ENCODE measurements at regions not wholly inside any gene's neighbourhood (a gene's known extent, or its start where the extent isn't known, plus 50 kb on each side); places are given as distances from the start of the nearest gene placed in this dataset.

- peaks cover 0 to 2% of the 10 kb centered on the region in 2 donors for H3K36me3 ChIP-seq (replicated peaks in 1 of 2; ENCODE audit: control insufficient read depth in 2 of 2, insufficient read depth in 2 of 2, low read length in 2 of 2)
- no peak overlapping the region for H4K8ac ChIP-seq (ENCODE audit: low read depth, low read length)
- no peak overlapping the region for H3K14ac ChIP-seq (ENCODE audit: low read length)
- peak overlapping the region; percentile 49 for H2BK5ac ChIP-seq (ENCODE audit: low read length)
- no peak overlapping the region for H3K23ac ChIP-seq (ENCODE audit: low read depth, low read length, poor library complexity)
- peaks cover 0 to 17% of the 10 kb centered on the region in 2 donors for H3K4me1 ChIP-seq (ENCODE audit: control insufficient read depth in 2 of 2, insufficient read depth in 1 of 2, low read depth in 1 of 2, low read length in 2 of 2)
- peak overlapping the region; percentile 22 for H2BK120ac ChIP-seq (ENCODE audit: low read depth, low read length)
- H2BK15ac ChIP-seq (ENCODE audit: low read length), result no peak overlapping the region
- no peak overlapping the region for H3K4ac ChIP-seq (ENCODE audit: low read length)
- H4K91ac ChIP-seq (ENCODE audit: low read depth, low read length, poor library complexity), result no peak overlapping the region
- no peak overlapping the region for H2BK12ac ChIP-seq (ENCODE audit: low read length)
- no peak overlapping the region for H2AFZ ChIP-seq (ENCODE audit: low read length)
- no peak overlapping the region for H3K27ac ChIP-seq (replicated peaks; ENCODE audit: low read length)
- no peaks in the 10 kb centered on the region for H3K79me1 ChIP-seq (ENCODE audit: low read depth, low read length)
- peak overlapping the region; percentile 39 for H3K18ac ChIP-seq (ENCODE audit: low read length)
- H3K9ac ChIP-seq (ENCODE audit: low read depth, low read length, poor library complexity), result no peak overlapping the region
- peaks cover 0 to 2% (median 0%) of the 10 kb centered on the region in 3 experiments for H3K27me3 ChIP-seq (ENCODE audit: control insufficient read depth in 3 of 3, insufficient read depth in 3 of 3, low read depth in 1 of 3, low read length in 3 of 3)
- peak overlapping the region; percentile 53 for H2AK5ac ChIP-seq (ENCODE audit: low read depth, low read length)
- DNase-seq (ENCODE audit: low spot score), result no peak
- no peaks in the 10 kb centered on the region for H3K9me3 ChIP-seq (replicated peaks in 1 of 2; ENCODE audit: control insufficient read depth in 2 of 2, insufficient read depth in 1 of 2, low read depth in 1 of 2, low read length in 2 of 2)
- WGBS, 2 donors (ENCODE audit: extremely low coverage in 2 of 2, insufficient read length in 2 of 2, insufficient replicate concordance in 1 of 2), result no CpG with 5 or more reads among the region's 6 CpGs
- no peak overlapping the region for H3K4me2 ChIP-seq (ENCODE audit: insufficient read depth, low read length, poor library complexity, severe bottlenecking)
- H3K4me3 ChIP-seq (ENCODE audit: low read length in 2 of 2), result no peak overlapping the region
These were observed 171.2 kb downstream of the WSCD1 start for GRCh38 chr17:6241381-6241780.

GRCh38 chr17:6240601-6241000, 170.4 kb downstream of the WSCD1 start:
- Histone ChIP-seq H3K27me3 (ENCODE audit: control insufficient read depth in 3 of 3, insufficient read depth in 3 of 3, low read depth in 1 of 3, low read length in 3 of 3) (peaks cover 0 to 2% (median 0%) of the 10 kb centered on the region in 3 experiments), H3K9ac (ENCODE audit: low read depth, low read length, poor library complexity) (no peak overlapping the region), H3K18ac (ENCODE audit: low read length) (peak overlapping the region; percentile 50), H2AFZ (ENCODE audit: low read length) (no peak overlapping the region), H3K14ac (ENCODE audit: low read length) (no peak overlapping the region), H4K8ac (ENCODE audit: low read depth, low read length) (no peak overlapping the region), H3K4me1 (ENCODE audit: control insufficient read depth in 2 of 2, insufficient read depth in 1 of 2, low read depth in 1 of 2, low read length in 2 of 2) (peaks cover 0 to 17% of the 10 kb centered on the region in 2 donors), H3K79me1 (ENCODE audit: low read depth, low read length) (no peaks in the 10 kb centered on the region), H3K4me3 (ENCODE audit: low read length in 2 of 2) (no peak overlapping the region), H2BK120ac (ENCODE audit: low read depth, low read length) (no peak overlapping the region), H2BK5ac (ENCODE audit: low read length) (peak overlapping the region; percentile 49), H3K4me2 (ENCODE audit: insufficient read depth, low read length, poor library complexity, severe bottlenecking) (no peak overlapping the region), H2BK12ac (ENCODE audit: low read length) (no peak overlapping the region), H4K91ac (ENCODE audit: low read depth, low read length, poor library complexity) (peak overlapping the region; percentile 34), H3K27ac (replicated peaks; ENCODE audit: low read length) (no peak overlapping the region), H3K4ac (ENCODE audit: low read length) (no peak overlapping the region), H2AK5ac (ENCODE audit: low read depth, low read length) (no peak overlapping the region), H3K9me3 (replicated peaks in 1 of 2; ENCODE audit: control insufficient read depth in 2 of 2, insufficient read depth in 1 of 2, low read depth in 1 of 2, low read length in 2 of 2) (no peaks in the 10 kb centered on the region), H3K23ac (ENCODE audit: low read depth, low read length, poor library complexity) (no peak overlapping the region), H2BK15ac (ENCODE audit: low read length) (peak overlapping the region; percentile 15), H3K36me3 (replicated peaks in 1 of 2; ENCODE audit: control insufficient read depth in 2 of 2, insufficient read depth in 2 of 2, low read length in 2 of 2) (peaks cover 0 to 2% of the 10 kb centered on the region in 2 donors)
- DNase-seq (ENCODE audit: low spot score), result no peak
- WGBS, 2 donors (ENCODE audit: extremely low coverage in 2 of 2, insufficient read length in 2 of 2, insufficient replicate concordance in 1 of 2), result no CpG with 5 or more reads among the region's 10 CpGs

- H3K4ac ChIP-seq (ENCODE audit: low read length), result no peak overlapping the region
- H4K91ac ChIP-seq (ENCODE audit: low read depth, low read length, poor library complexity), result no peak overlapping the region
- no peaks in the 10 kb centered on the region for H3K9me3 ChIP-seq (replicated peaks in 1 of 2; ENCODE audit: control insufficient read depth in 2 of 2, insufficient read depth in 1 of 2, low read depth in 1 of 2, low read length in 2 of 2)
- H2BK5ac ChIP-seq (ENCODE audit: low read length), result no peak overlapping the region
- H3K79me1 ChIP-seq (ENCODE audit: low read depth, low read length), result no peaks in the 10 kb centered on the region
- peaks cover 0 to 17% of the 10 kb centered on the region in 2 donors for H3K4me1 ChIP-seq (ENCODE audit: control insufficient read depth in 2 of 2, insufficient read depth in 1 of 2, low read depth in 1 of 2, low read length in 2 of 2)
- no peak overlapping the region for H3K14ac ChIP-seq (ENCODE audit: low read length)
- no peak overlapping the region for H4K8ac ChIP-seq (ENCODE audit: low read depth, low read length)
- no peak for DNase-seq (ENCODE audit: low spot score)
- H2BK15ac ChIP-seq (ENCODE audit: low read length), result peak overlapping the region; percentile 97
- H2BK120ac ChIP-seq (ENCODE audit: low read depth, low read length), result no peak overlapping the region
- H3K9ac ChIP-seq (ENCODE audit: low read depth, low read length, poor library complexity), result no peak overlapping the region
- H2AFZ ChIP-seq (ENCODE audit: low read length), result no peak overlapping the region
- no peak overlapping the region for H3K27ac ChIP-seq (replicated peaks; ENCODE audit: low read length)
- WGBS, 2 donors (ENCODE audit: extremely low coverage in 2 of 2, insufficient read length in 2 of 2, insufficient replicate concordance in 1 of 2), result no CpG with 5 or more reads among the region's 3 CpGs
- peaks cover 0 to 2% (median 0%) of the 10 kb centered on the region in 3 experiments for H3K27me3 ChIP-seq (ENCODE audit: control insufficient read depth in 3 of 3, insufficient read depth in 3 of 3, low read depth in 1 of 3, low read length in 3 of 3)
- peak overlapping the region; percentile 38 for H2AK5ac ChIP-seq (ENCODE audit: low read depth, low read length)
- H3K36me3 ChIP-seq (replicated peaks in 1 of 2; ENCODE audit: control insufficient read depth in 2 of 2, insufficient read depth in 2 of 2, low read length in 2 of 2), result peaks cover 0 to 2% of the 10 kb centered on the region in 2 donors
- no peak overlapping the region for H3K4me3 ChIP-seq (ENCODE audit: low read length in 2 of 2)
- H3K18ac ChIP-seq (ENCODE audit: low read length), result peak overlapping the region; percentile 84
- H2BK12ac ChIP-seq (ENCODE audit: low read length), result peak overlapping the region; percentile 97
- no peak overlapping the region for H3K4me2 ChIP-seq (ENCODE audit: insufficient read depth, low read length, poor library complexity, severe bottlenecking)
- no peak overlapping the region for H3K23ac ChIP-seq (ENCODE audit: low read depth, low read length, poor library complexity)
These were observed 169.8 kb downstream of the WSCD1 start for GRCh38 chr17:6240001-6240400.

- no peak overlapping the region for H4K8ac ChIP-seq (ENCODE audit: low read depth, low read length)
- no peak overlapping the region for H3K14ac ChIP-seq (ENCODE audit: low read length)
- H2BK5ac ChIP-seq (ENCODE audit: low read length), result no peak overlapping the region
- no peak overlapping the region for H3K4me2 ChIP-seq (ENCODE audit: insufficient read depth, low read length, poor library complexity, severe bottlenecking)
- H3K4ac ChIP-seq (ENCODE audit: low read length), result no peak overlapping the region
- H3K9ac ChIP-seq (ENCODE audit: low read depth, low read length, poor library complexity), result no peak overlapping the region
- H3K9me3 ChIP-seq (replicated peaks in 1 of 2; ENCODE audit: control insufficient read depth in 2 of 2, insufficient read depth in 1 of 2, low read depth in 1 of 2, low read length in 2 of 2), result no peaks in the 10 kb centered on the region
- peak overlapping the region; percentile 65 for H2BK15ac ChIP-seq (ENCODE audit: low read length)
- H3K4me3 ChIP-seq (ENCODE audit: low read length in 2 of 2), result no peak overlapping the region
- H3K27me3 ChIP-seq (ENCODE audit: control insufficient read depth in 3 of 3, insufficient read depth in 3 of 3, low read depth in 1 of 3, low read length in 3 of 3), result peaks cover 0 to 2% (median 0%) of the 10 kb centered on the region in 3 experiments
- no peak overlapping the region for H2BK120ac ChIP-seq (ENCODE audit: low read depth, low read length)
- WGBS, 2 donors (ENCODE audit: extremely low coverage in 2 of 2, insufficient read length in 2 of 2, insufficient replicate concordance in 1 of 2), result no CpG with 5 or more reads among the region's 10 CpGs
- no peak overlapping the region for H2AK5ac ChIP-seq (ENCODE audit: low read depth, low read length)
- no peak overlapping the region for H3K27ac ChIP-seq (replicated peaks; ENCODE audit: low read length)
- H4K91ac ChIP-seq (ENCODE audit: low read depth, low read length, poor library complexity), result no peak overlapping the region
- H3K79me1 ChIP-seq (ENCODE audit: low read depth, low read length), result no peaks in the 10 kb centered on the region
- H3K36me3 ChIP-seq (replicated peaks in 1 of 2; ENCODE audit: control insufficient read depth in 2 of 2, insufficient read depth in 2 of 2, low read length in 2 of 2), result peaks cover 0 to 2% of the 10 kb centered on the region in 2 donors
- no peak for DNase-seq (ENCODE audit: low spot score)
- peaks cover 0 to 17% of the 10 kb centered on the region in 2 donors for H3K4me1 ChIP-seq (ENCODE audit: control insufficient read depth in 2 of 2, insufficient read depth in 1 of 2, low read depth in 1 of 2, low read length in 2 of 2)
- no peak overlapping the region for H2BK12ac ChIP-seq (ENCODE audit: low read length)
- H3K18ac ChIP-seq (ENCODE audit: low read length), result peak overlapping the region; percentile 82
- peak overlapping the region; percentile 51 for H2AFZ ChIP-seq (ENCODE audit: low read length)
- no peak overlapping the region for H3K23ac ChIP-seq (ENCODE audit: low read depth, low read length, poor library complexity)
These were observed 169.1 kb downstream of the WSCD1 start for GRCh38 chr17:6239241-6239798.
